HepG2 (cell line): ENCODE measurements at regions not wholly inside any gene's neighbourhood (a gene's known extent, or its start where the extent isn't known, plus 50 kb on each side); places are given as distances from the start of the nearest gene placed in this dataset.

Experiments used
- ATAC-seq: fragments of 200-7000 bp; cut with Tn5 transposase; 3 replicates; pipeline ENCODE4 v1.9.1; 2020; ENCODE audit warnings: mild to moderate bottlenecking, moderate library complexity
- BruUV-seq: library from RNA; stranded (reverse); fragments of 400-500 nt; replicated peaks from 2 replicates; lab custom pipeline; 2021; lab: Mats Ljungman, UMichigan
- CTCF ChIA-PET: fragments of 300-600 bp; formaldehyde crosslinking; extraction: SDS; loops from one replicate; lab custom pipeline; 2021; ENCODE audit warnings: low total read pairs, inconsistent platforms, low intra/inter-chr PET ratio; lab: Yijun Ruan, JAX
- POLR2A ChIA-PET: fragments of 350-600 bp; sonication (Branson Sonifier 250); formaldehyde crosslinking; loops from one replicate; lab custom pipeline; 2020; ENCODE audit warnings: antibody characterized with exemption, inconsistent platforms; lab: Yijun Ruan, JAX
- DNase-seq: peaks from one replicate; pipeline ENCODE4 v3.0.0-alpha.2; 2015; ENCODE audit warnings: low spot score
- FAIRE-seq: peaks from 3 replicates; lab custom pipeline; 2011; peaks lifted over from hg19 to GRCh38; lab: Jason Lieb, UNC
- H2AFZ ChIP-seq: one replicate; pipeline ENCODE4 v1.6.1; 2011; ENCODE audit warnings: low read length, inconsistent platforms
- H3K27ac ChIP-seq: fragments of 300-600 bp; 3 replicates; pipeline ENCODE4 v1.8.0; 2011; ENCODE audit warnings: mixed run types, mild to moderate bottlenecking, mixed read lengths, low read length, inconsistent platforms; ENCODE audit not compliant: insufficient read depth; ENCODE audit errors: extremely low read length
- H3K27me3 ChIP-seq, 2 experiments: fragments of 200-600 bp in 1 of 2; 2 replicates in 1 of 2; 3 replicates in 1 of 2; pipeline versions ENCODE4 v1.6.0 to v1.8.0; 2011; ENCODE audit warnings: low read length in 2 of 2, mild to moderate bottlenecking in 2 of 2, moderate library complexity in 2 of 2, inconsistent platforms in 1 of 2; ENCODE audit not compliant: insufficient read depth in 2 of 2, control insufficient read depth in 1 of 2
- H3K36me3 ChIP-seq, 2 experiments: fragments of 200-600 bp in 1 of 2; replicated peaks in 1 of 2; 2 replicates in 1 of 2; 3 replicates in 1 of 2; pipeline versions ENCODE4 v1.5.1 to v1.8.0; 2011; ENCODE audit warnings: low read length in 2 of 2, inconsistent platforms in 1 of 2; ENCODE audit not compliant: insufficient read depth in 2 of 2, control insufficient read depth in 1 of 2
- H3K4me1 ChIP-seq: 2 replicates; pipeline ENCODE4 v1.5.1; 2012; ENCODE audit warnings: low read length, inconsistent platforms; ENCODE audit not compliant: insufficient read depth
- H3K4me2 ChIP-seq: 2 replicates; pipeline ENCODE4 v1.6.0; 2011; ENCODE audit warnings: low read depth, low read length, inconsistent platforms
- H3K4me3 ChIP-seq, 3 experiments: fragments of 200-600 bp in 1 of 3; sonication (generic), shearing (Covaris generic) in 1 of 3; replicated peaks in 1 of 3; 2 replicates each; pipeline ENCODE4 v1.5.1; 2011 to 2016; ENCODE audit warnings: low read length in 3 of 3, inconsistent platforms in 2 of 3, low read depth in 2 of 3, mild to moderate bottlenecking in 2 of 3, control low read depth in 1 of 3, mixed read lengths in 1 of 3; ENCODE audit not compliant: insufficient read depth in 1 of 3
- H3K79me2 ChIP-seq: one replicate; pipeline ENCODE4 v1.6.1; 2011; ENCODE audit warnings: low read length, inconsistent platforms; ENCODE audit not compliant: insufficient read depth
- H3K9ac ChIP-seq: 2 replicates; pipeline ENCODE4 v1.6.0; 2011; ENCODE audit warnings: mild to moderate bottlenecking, low read depth, low read length, inconsistent platforms; ENCODE audit not compliant: insufficient read depth
- H3K9me3 ChIP-seq: 2 replicates; pipeline ENCODE4 v1.5.1; 2012; ENCODE audit warnings: mild to moderate bottlenecking, low read length
- H4K20me1 ChIP-seq: 2 replicates; pipeline ENCODE4 v1.6.0; 2011; ENCODE audit warnings: inconsistent platforms, mild to moderate bottlenecking, low read length, moderate library complexity; ENCODE audit not compliant: insufficient read depth
- CTCF ChIP-seq: sonication (generic); formaldehyde crosslinking; IDR thresholded peaks from 2 replicates; pipeline ENCODE4 v1.5.0; 2020; ENCODE audit warnings: mild to moderate bottlenecking, missing genetic modification reagents, moderate library complexity
- FIP1L1 ChIP-seq: fragments of 200-400 bp; formaldehyde crosslinking; IDR thresholded peaks from 2 replicates; pipeline ENCODE4 v1.6.1; 2018; ENCODE audit warnings: low read depth, mild to moderate bottlenecking, low read length, moderate library complexity, borderline replicate concordance; ENCODE audit not compliant: insufficient read depth
- GLI4 ChIP-seq: sonication (generic); formaldehyde crosslinking; IDR thresholded peaks from 2 replicates; pipeline ENCODE4 v1.5.1; 2020; ENCODE audit warnings: missing genetic modification reagents, mild to moderate bottlenecking, moderate library complexity, borderline replicate concordance
- KDM3A ChIP-seq: IDR thresholded peaks from 2 replicates; pipeline ENCODE4 v1.6.1; 2018; ENCODE audit warnings: low read depth, missing compliant biosample characterization
- KLF15 ChIP-seq: sonication (generic); formaldehyde crosslinking; IDR thresholded peaks from 2 replicates; pipeline ENCODE4 v1.8.1; 2023; ENCODE audit warnings: borderline replicate concordance, mild to moderate bottlenecking, inconsistent platforms, missing genetic modification reagents, mixed read lengths
- PREB ChIP-seq: sonication (generic); formaldehyde crosslinking; IDR thresholded peaks from 2 replicates; pipeline ENCODE4 v1.4.0; 2020; ENCODE audit warnings: missing genetic modification reagents
- SMC3 ChIP-seq: IDR thresholded peaks from 2 replicates; pipeline ENCODE4 v1.6.1; 2011; ENCODE audit warnings: low read length, improper control_type of control experiment
- STAG1 ChIP-seq: sonication (generic); formaldehyde crosslinking; IDR thresholded peaks from 2 replicates; pipeline ENCODE4 v1.4.0; 2020; ENCODE audit warnings: missing genetic modification reagents
- ZBED4 ChIP-seq: sonication (generic); formaldehyde crosslinking; IDR thresholded peaks from 2 replicates; pipeline ENCODE4 v1.4.0; 2020; ENCODE audit warnings: missing genetic modification reagents, borderline replicate concordance
- ZMYM3 ChIP-seq: sonication (generic); formaldehyde crosslinking; IDR thresholded peaks from 2 replicates; pipeline ENCODE4 v1.5.1; 2020; ENCODE audit warnings: mild to moderate bottlenecking, missing genetic modification reagents
- ZNF160 ChIP-seq: sonication (generic); formaldehyde crosslinking; IDR thresholded peaks from 2 replicates; pipeline ENCODE4 v1.8.0; 2022; ENCODE audit warnings: mild to moderate bottlenecking, inconsistent platforms, missing genetic modification reagents
- ZNF232 ChIP-seq: sonication (generic); formaldehyde crosslinking; IDR thresholded peaks from 2 replicates; pipeline ENCODE4 v1.4.0; 2020; ENCODE audit warnings: missing genetic modification reagents, borderline replicate concordance
- ZNF382 ChIP-seq: sonication (generic); formaldehyde crosslinking; IDR thresholded peaks from 2 replicates; pipeline ENCODE4 v1.5.0; 2020; ENCODE audit warnings: missing genetic modification reagents, mild to moderate bottlenecking, borderline replicate concordance
- WGBS: methylation state at CpG from one replicate; pipeline ENCODE4 v1.1.6; 2017; ENCODE audit warnings: low lambda C conversion rate; 5-methylcytosine and 5-hydroxymethylcytosine counted together
- in situ Hi-C: cut with HindIII; loops from 2 replicates; pipeline ENCODE4 v1.10.0; 2017; ENCODE audit warnings: low pct_unique_long_range_greater_than_20kb; ENCODE audit not compliant: extremely low pct_ligation_motif_present
- intact Hi-C: fragments of 100-400 bp; cut with micrococcal nuclease; formaldehyde crosslinking; loops from one replicate; pipeline ENCODE4 v1.10.0; 2022; ENCODE audit not compliant: unreplicated experiment
- TF ChIP-seq, protein P1 (sequence below): sonication (generic); formaldehyde crosslinking; conservative IDR thresholded peaks from 2 replicates; pipeline ENCODE4 v1.8.0; 2022; ENCODE audit warnings: low read depth, missing genetic modification reagents

- TF ChIP-seq ZBED4 = no peak
- TF ChIP-seq ZNF382 = no peak
- TF ChIP-seq GLI4 (CRISPR knock-in tag) = no peak
Observed at GRCh38 chr4:98746530-98746929, 88.1 kb upstream of the TSPAN5 start (continued).

- Histone ChIP-seq H3K9ac (no peak overlapping the region), H3K79me2 (no peaks in the 10 kb centered on the region), H3K27ac (no peak overlapping the region), H3K36me3 (no peaks in the 10 kb centered on the region), H3K9me3 (no peaks in the 10 kb centered on the region), H3K4me2 (no peak overlapping the region), H3K4me1 (no peaks in the 10 kb centered on the region), H3K27me3 (no peaks in the 10 kb centered on the region), H3K4me3 (no peak overlapping the region), H2AFZ (no peak overlapping the region), H4K20me1 (no peaks in the 10 kb centered on the region)
- in situ Hi-C loops (no loop called here), intact Hi-C loops (loop anchor here (1.0 to 10.0 kb wide), 2 partner anchors 89 to 718 kb away; no protein-coding TSS in a partner anchor)
- ATAC-seq (peak; percentile 48; the same call in 1 of the 3 replicates), DNase-seq (peak; percentile 23), FAIRE-seq (no peak)
- no TSS peak for BruUV-seq
- CTCF ChIA-PET = no interaction called here
- whole genome bisulfite sequencing = 4% methylated on average over 3 of the region's 3 CpGs
- POLR2A ChIA-PET = no interaction called here
- TF ChIP-seq ZMYM3 (CRISPR knock-in tag) (no peak), CTCF (peak; percentile 41), FIP1L1 (no peak), STAG1 (CRISPR knock-in tag) (peak; percentile 68), KLF15 (CRISPR knock-in tag) (no peak), ZNF160 (CRISPR knock-in tag) (no peak), KDM3A (CRISPR knock-in tag) (no peak), PREB (no peak), ZNF232 (no peak), SMC3 (peak; percentile 44; the same call in 1 of the 2 replicates)
- TF ChIP-seq, protein P1, sequence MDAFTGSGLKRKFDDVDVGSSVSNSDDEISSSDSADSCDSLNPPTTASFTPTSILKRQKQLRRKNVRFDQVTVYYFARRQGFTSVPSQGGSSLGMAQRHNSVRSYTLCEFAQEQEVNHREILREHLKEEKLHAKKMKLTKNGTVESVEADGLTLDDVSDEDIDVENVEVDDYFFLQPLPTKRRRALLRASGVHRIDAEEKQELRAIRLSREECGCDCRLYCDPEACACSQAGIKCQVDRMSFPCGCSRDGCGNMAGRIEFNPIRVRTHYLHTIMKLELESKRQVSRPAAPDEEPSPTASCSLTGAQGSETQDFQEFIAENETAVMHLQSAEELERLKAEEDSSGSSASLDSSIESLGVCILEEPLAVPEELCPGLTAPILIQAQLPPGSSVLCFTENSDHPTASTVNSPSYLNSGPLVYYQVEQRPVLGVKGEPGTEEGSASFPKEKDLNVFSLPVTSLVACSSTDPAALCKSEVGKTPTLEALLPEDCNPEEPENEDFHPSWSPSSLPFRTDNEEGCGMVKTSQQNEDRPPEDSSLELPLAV (CRISPR knock-in tag) = no peak
Observed at GRCh38 chr4:98745366-98745765, 87.0 kb upstream of the TSPAN5 start.
